Transverse colon (tissue), 3 donors: ENCODE measurements at regions not wholly inside any gene's neighbourhood (a gene's known extent, or its start where the extent isn't known, plus 50 kb on each side); places are given as distances from the start of the nearest gene placed in this dataset.

Experiments used
- EP300 ChIP-seq: sonication (generic); formaldehyde crosslinking; IDR thresholded peaks from one replicate; pipeline ENCODE4 v1.6.1; 2017; ENCODE audit warnings: antibody characterized with exemption, low read depth
- POLR2A ChIP-seq: fragments of 450-650 bp; IDR thresholded peaks from one replicate; pipeline ENCODE4 v1.6.1; 2016; ENCODE audit warnings: antibody characterized with exemption, mild to moderate bottlenecking, moderate library complexity
- TF ChIP-seq, protein P1 (sequence below), 5 experiments: fragments of 200-600 bp in 3 of 5; fragments of 450-650 bp in 2 of 5; sonication (generic) in 3 of 5; IDR thresholded peaks; 1 replicate in 2 of 5; 2 replicates in 3 of 5; pipeline ENCODE4 v1.5.1; 2016 to 2017; ENCODE audit warnings: antibody characterized with exemption in 5 of 5, inconsistent platforms in 3 of 5, mild to moderate bottlenecking in 2 of 5, moderate library complexity in 1 of 5

DNA sequence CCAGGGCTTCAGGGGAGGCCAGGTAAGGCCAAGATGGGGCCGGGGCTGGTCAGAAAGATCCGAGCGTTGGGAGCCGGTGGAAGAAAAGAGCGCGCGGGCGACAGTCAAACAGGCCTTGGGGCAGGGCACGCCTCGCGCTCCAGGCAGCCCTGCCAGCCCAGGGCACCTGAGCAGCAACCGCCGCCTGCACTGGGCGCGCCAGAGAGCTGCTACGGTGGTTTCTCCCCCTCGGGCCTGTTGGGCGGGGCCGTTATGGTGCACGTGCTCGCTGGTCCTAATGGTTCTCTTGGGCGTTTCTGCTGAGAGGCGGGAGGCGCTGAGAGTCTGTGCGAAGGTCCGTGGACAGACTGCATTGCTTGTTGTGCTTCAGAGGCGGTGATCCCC is 787.4 kb downstream of the CDY1 start:
- TF ChIP-seq POLR2A (no peak), EP300 (no peak)
- TF ChIP-seq, protein P1, sequence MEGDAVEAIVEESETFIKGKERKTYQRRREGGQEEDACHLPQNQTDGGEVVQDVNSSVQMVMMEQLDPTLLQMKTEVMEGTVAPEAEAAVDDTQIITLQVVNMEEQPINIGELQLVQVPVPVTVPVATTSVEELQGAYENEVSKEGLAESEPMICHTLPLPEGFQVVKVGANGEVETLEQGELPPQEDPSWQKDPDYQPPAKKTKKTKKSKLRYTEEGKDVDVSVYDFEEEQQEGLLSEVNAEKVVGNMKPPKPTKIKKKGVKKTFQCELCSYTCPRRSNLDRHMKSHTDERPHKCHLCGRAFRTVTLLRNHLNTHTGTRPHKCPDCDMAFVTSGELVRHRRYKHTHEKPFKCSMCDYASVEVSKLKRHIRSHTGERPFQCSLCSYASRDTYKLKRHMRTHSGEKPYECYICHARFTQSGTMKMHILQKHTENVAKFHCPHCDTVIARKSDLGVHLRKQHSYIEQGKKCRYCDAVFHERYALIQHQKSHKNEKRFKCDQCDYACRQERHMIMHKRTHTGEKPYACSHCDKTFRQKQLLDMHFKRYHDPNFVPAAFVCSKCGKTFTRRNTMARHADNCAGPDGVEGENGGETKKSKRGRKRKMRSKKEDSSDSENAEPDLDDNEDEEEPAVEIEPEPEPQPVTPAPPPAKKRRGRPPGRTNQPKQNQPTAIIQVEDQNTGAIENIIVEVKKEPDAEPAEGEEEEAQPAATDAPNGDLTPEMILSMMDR (IDR thresholded peaks at IDR 0.05): no peak
